Activated T-helper 1 cell treated with anti-CD3 and anti-CD28 coated beads, Interleukin-12 subunit alpha, Interleukin-12 subunit beta, Interleukin-2, Interleukin-4 antibody, amounts not matched to agents 30 ng/mL and 10 ng/mL and 1 ng/mL, durations not matched to agents 14 hours and 24 hours and 36 hours (primary cell): ENCODE measurements at regions not wholly inside any gene's neighbourhood (a gene's known extent, or its start where the extent isn't known, plus 50 kb on each side); places are given as distances from the start of the nearest gene placed in this dataset.
"Not testable (repeated sequence)": the region's sequence is repeated elsewhere in the genome, so short reads cannot be mapped to it uniquely, and the experiment has no call there.

Experiments
- DNase-seq: peaks from one replicate; pipeline ENCODE4 v3.0.0; 2021; ENCODE audit warnings: low spot score
- H3K27ac Mint-ChIP-seq: one replicate; pipeline ENCODE4 v1.8.0; 2021; ENCODE audit warnings: mild to moderate bottlenecking, mixed read lengths
- H3K27me3 Mint-ChIP-seq: one replicate; pipeline ENCODE4 v1.8.0; 2022; ENCODE audit warnings: mild to moderate bottlenecking, moderate library complexity, mixed read lengths; ENCODE audit not compliant: insufficient read depth
- H3K36me3 Mint-ChIP-seq: one replicate; pipeline ENCODE4 v1.8.0; 2021; ENCODE audit warnings: low read depth, mixed read lengths
- H3K4me1 Mint-ChIP-seq: one replicate; pipeline ENCODE4 v1.8.0; 2021; ENCODE audit warnings: low read depth, mixed read lengths
- H3K4me3 Mint-ChIP-seq: one replicate; pipeline ENCODE4 v1.8.0; 2021; ENCODE audit warnings: mild to moderate bottlenecking, moderate library complexity, mixed read lengths
- H3K9me3 Mint-ChIP-seq: one replicate; pipeline ENCODE4 v1.8.0; 2021; ENCODE audit warnings: mixed read lengths
- intact Hi-C: fragments of 100-400 bp; cut with micrococcal nuclease; formaldehyde crosslinking; loops from one replicate; pipeline ENCODE4 v1.15.1; 2024

- intact Hi-C loops, result no loop called here
- no peak overlapping the region for H3K27ac Mint-ChIP-seq
- no peak overlapping the region for H3K4me3 Mint-ChIP-seq
Observed at GRCh38 chr16:47848421-47849109, 307.2 kb downstream of the ABCC12 start.

GRCh38 chr16:47847220-47847970 is 308.4 kb downstream of the ABCC12 start:
- H3K4me3 Mint-ChIP-seq, result no peak overlapping the region
- no peaks in the 10 kb centered on the region for H3K9me3 Mint-ChIP-seq
- intact Hi-C loops, result no loop called here
- no peak overlapping the region for H3K27ac Mint-ChIP-seq
- H3K36me3 Mint-ChIP-seq, result no peaks in the 10 kb centered on the region
- H3K4me1 Mint-ChIP-seq, result no peaks in the 10 kb centered on the region
- DNase-seq, result no peak
- no peaks in the 10 kb centered on the region for H3K27me3 Mint-ChIP-seq

More at GRCh38 chr16:47848421-47849109, 307.2 kb downstream of the ABCC12 start:
- H3K4me1 Mint-ChIP-seq, result no peaks in the 10 kb centered on the region
- no peak for DNase-seq
- no peaks in the 10 kb centered on the region for H3K36me3 Mint-ChIP-seq
- no peaks in the 10 kb centered on the region for H3K9me3 Mint-ChIP-seq
- H3K27me3 Mint-ChIP-seq, result no peaks in the 10 kb centered on the region

DNA sequence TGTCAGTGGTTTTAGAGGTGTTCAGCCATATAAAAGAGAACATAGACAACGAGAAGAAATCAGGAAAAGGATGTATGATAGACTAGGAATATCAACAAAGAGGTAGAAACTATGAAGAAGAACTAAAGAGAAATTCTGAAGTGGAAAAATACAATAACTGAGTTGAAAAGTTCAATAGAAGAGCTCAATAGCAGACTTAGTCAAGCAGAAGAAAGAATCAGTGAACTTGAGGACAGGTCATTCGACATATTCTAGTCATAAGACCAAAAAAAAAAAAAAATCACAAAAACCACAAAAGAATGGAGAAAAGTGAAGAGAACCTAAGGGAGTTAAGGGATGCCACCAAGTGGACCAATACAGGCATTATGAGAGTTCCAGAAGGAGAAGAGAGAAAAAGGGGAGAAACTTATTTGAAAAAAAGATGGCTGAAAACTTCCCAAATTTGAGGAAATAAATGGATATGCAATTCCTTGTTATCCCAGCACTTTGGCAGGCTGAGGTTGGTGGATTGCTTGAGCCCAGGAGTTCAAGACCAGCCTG is 321.2 kb downstream of the ABCC12 start:
- no peaks in the 10 kb centered on the region for H3K4me1 Mint-ChIP-seq
- H3K27ac Mint-ChIP-seq, result no peak overlapping the region
- intact Hi-C loops, result no loop called here
- no peaks in the 10 kb centered on the region for H3K27me3 Mint-ChIP-seq
- H3K36me3 Mint-ChIP-seq, result no peaks in the 10 kb centered on the region
- DNase-seq, result no peak
- peaks cover 26% of the 10 kb centered on the region for H3K9me3 Mint-ChIP-seq
- H3K4me3 Mint-ChIP-seq, result no peak overlapping the region

DNA sequence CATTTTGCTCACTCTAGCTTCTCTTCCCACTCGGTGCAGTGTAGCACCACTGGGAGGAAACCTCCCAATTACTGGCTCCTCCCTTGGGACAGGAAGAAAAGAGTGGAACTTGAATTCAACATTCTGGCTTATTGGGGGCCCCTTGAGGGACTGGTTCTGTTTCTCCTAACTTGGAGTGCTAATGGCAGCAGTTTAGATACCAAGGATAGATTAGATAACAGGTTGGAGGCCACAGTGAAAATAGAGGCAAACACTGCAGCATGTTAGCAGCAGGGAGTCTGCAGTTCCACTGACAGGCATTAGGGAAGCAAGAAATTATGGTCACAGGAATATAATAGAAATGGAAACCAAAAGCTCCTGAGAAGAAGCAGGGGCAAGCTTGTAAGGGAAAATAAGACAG is 322.0 kb downstream of the ABCC12 start:
- H3K27ac Mint-ChIP-seq, result no peak overlapping the region
- H3K36me3 Mint-ChIP-seq, result no peaks in the 10 kb centered on the region
- no peak for DNase-seq
- H3K27me3 Mint-ChIP-seq, result no peaks in the 10 kb centered on the region
- H3K4me3 Mint-ChIP-seq, result no peak overlapping the region
- intact Hi-C loops, result no loop called here
- peaks cover 18% of the 10 kb centered on the region for H3K9me3 Mint-ChIP-seq
- H3K4me1 Mint-ChIP-seq, result no peaks in the 10 kb centered on the region

GRCh38 chr16:47829850-47830600 is 325.8 kb downstream of the ABCC12 start:
- no peaks in the 10 kb centered on the region for H3K4me1 Mint-ChIP-seq
- H3K27me3 Mint-ChIP-seq, result no peaks in the 10 kb centered on the region
- peaks cover 26% of the 10 kb centered on the region for H3K9me3 Mint-ChIP-seq
- H3K36me3 Mint-ChIP-seq, result no peaks in the 10 kb centered on the region
- intact Hi-C loops, result no loop called here
- no peak for DNase-seq
- H3K27ac Mint-ChIP-seq, result no peak overlapping the region
- no peak overlapping the region for H3K4me3 Mint-ChIP-seq

DNA sequence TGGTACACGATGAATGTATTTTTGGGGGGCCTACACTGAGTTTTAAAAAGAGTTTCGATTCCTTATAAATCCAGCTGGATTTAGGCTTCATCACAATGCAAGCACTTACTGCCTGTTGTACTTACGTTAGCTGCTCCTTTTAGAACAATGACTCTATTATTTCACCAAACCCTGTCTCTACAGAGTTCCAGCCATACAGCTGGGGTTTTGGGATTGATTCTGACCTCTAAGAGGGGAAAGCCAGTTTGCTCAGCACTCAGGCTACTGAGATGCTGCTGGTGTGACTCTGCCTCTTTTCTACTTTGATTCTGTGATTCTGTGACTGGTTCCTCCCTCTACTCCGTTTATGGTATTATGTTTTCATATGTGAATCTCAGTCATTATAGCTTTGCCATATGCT is 329.7 kb downstream of the ABCC12 start:
- intact Hi-C loops, result no loop called here
- Mint-ChIP-seq H3K27ac (no peak overlapping the region), H3K27me3 (peaks cover 2% of the 10 kb centered on the region), H3K4me1 (no peaks in the 10 kb centered on the region), H3K9me3 (peaks cover 12% of the 10 kb centered on the region), H3K36me3 (no peaks in the 10 kb centered on the region), H3K4me3 (no peak overlapping the region)
- DNase-seq, result no peak

DNA sequence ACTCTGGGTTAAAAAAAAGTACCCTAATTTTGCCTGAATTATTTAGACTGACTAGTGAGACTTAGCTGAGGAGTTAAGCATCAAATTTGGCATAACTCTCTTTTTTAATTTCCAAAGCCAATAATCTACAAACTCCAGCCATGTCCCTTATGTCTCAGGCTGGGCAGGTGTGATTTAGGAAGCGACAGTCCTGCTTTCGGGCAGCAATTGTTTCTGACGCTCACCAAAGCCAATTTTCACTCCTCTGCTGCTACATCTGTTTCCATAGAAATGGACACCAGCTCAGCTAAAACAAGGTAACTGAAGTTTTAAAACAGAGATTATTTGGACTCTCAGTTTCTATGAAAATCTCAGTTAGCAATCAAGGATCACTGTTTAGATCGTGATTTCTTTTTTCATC is 338.7 kb downstream of the ABCC12 start:
- Mint-ChIP-seq H3K9me3 (peaks cover 23% of the 10 kb centered on the region), H3K36me3 (no peaks in the 10 kb centered on the region), H3K4me1 (no peaks in the 10 kb centered on the region), H3K4me3 (no peak overlapping the region), H3K27me3 (no peaks in the 10 kb centered on the region), H3K27ac (no peak overlapping the region)
- DNase-seq, result no peak
- intact Hi-C loops, result no loop called here

- intact Hi-C loops, result no loop called here
- Mint-ChIP-seq H3K9me3 (peaks cover 23% of the 10 kb centered on the region), H3K4me3 (no peak overlapping the region), H3K36me3 (no peaks in the 10 kb centered on the region), H3K4me1 (no peaks in the 10 kb centered on the region), H3K27ac (no peak overlapping the region), H3K27me3 (no peaks in the 10 kb centered on the region)
- no peak for DNase-seq
Observed at GRCh38 chr16:47816511-47816910, 339.3 kb downstream of the ABCC12 start.

DNA sequence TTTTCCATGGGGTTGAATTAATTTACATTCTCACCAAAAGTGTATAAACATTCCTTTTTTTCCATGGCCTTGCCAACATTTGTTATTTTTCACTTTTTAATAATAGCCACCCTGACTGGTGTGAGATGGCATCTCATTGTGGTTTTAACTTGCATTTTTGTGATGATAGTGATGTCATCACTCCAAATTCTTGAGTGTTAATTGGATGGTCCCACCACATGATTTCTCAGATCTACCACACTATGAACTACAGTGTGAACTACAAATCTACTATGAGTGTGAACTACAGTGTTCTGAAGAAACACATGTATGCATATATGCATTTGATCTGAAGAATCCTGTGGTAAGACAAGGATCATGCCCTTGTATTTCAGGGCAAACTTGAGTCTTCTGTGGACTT is 340.1 kb downstream of the ABCC12 start:
- H3K27ac Mint-ChIP-seq, result no peak overlapping the region
- H3K9me3 Mint-ChIP-seq, result peaks cover 23% of the 10 kb centered on the region
- no peaks in the 10 kb centered on the region for H3K27me3 Mint-ChIP-seq
- H3K4me1 Mint-ChIP-seq, result no peaks in the 10 kb centered on the region
- DNase-seq, result no peak
- no peaks in the 10 kb centered on the region for H3K36me3 Mint-ChIP-seq
- intact Hi-C loops, result no loop called here
- no peak overlapping the region for H3K4me3 Mint-ChIP-seq

- H3K4me3 Mint-ChIP-seq, DNase-seq, H3K4me1 Mint-ChIP-seq, H3K27me3 Mint-ChIP-seq, intact Hi-C loops, H3K36me3 Mint-ChIP-seq, H3K27ac Mint-ChIP-seq: not testable (repeated sequence)
- peaks cover 23% of the 10 kb centered on the region for H3K9me3 Mint-ChIP-seq
Observed at GRCh38 chr16:47811758-47812157, 344.0 kb downstream of the ABCC12 start.

- no peak for DNase-seq
- H3K27ac Mint-ChIP-seq, result no peak overlapping the region
- H3K4me1 Mint-ChIP-seq, result no peaks in the 10 kb centered on the region
- no peak overlapping the region for H3K4me3 Mint-ChIP-seq
- intact Hi-C loops, result no loop called here
- no peaks in the 10 kb centered on the region for H3K9me3 Mint-ChIP-seq
- no peaks in the 10 kb centered on the region for H3K27me3 Mint-ChIP-seq
- no peaks in the 10 kb centered on the region for H3K36me3 Mint-ChIP-seq
Observed at GRCh38 chr16:47806309-47806847, 345.2 kb downstream of the PHKB start.

GRCh38 chr16:47787696-47788095 is 326.6 kb downstream of the PHKB start:
- intact Hi-C loops, result no loop called here
- Mint-ChIP-seq H3K36me3 (no peaks in the 10 kb centered on the region), H3K9me3 (peaks cover 22% of the 10 kb centered on the region), H3K27ac (no peak overlapping the region), H3K4me3 (no peak overlapping the region), H3K27me3 (no peaks in the 10 kb centered on the region), H3K4me1 (no peaks in the 10 kb centered on the region)
- no peak for DNase-seq

DNA sequence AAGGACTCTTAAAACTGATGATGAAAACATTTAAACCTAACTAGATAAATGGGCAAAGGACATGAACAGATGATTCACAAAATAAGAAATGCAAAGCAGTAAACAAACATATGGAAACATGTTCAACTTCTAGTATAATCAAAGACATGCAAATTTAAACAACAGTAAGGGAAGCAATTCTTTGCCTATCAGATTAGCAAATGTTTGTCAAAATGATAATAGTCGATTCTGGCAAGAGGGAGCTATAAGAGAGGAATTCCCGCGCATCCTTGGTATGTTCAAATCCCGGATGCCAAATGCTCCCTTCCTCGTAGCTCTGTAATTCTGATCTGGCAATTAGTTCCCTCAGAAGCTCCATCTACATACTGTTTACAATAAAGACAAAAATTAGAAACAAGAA is 320.5 kb downstream of the PHKB start:
- Mint-ChIP-seq H3K27me3 (no peaks in the 10 kb centered on the region), H3K9me3 (no peaks in the 10 kb centered on the region), H3K27ac (no peak overlapping the region), H3K36me3 (peaks cover 3% of the 10 kb centered on the region), H3K4me3 (no peak overlapping the region), H3K4me1 (peaks cover 11% of the 10 kb centered on the region)
- no peak for DNase-seq
- intact Hi-C loops, result no loop called here
